Stomach smooth muscle (tissue), 2 donors: ENCODE measurements at regions not wholly inside any gene's neighbourhood (a gene's known extent, or its start where the extent isn't known, plus 50 kb on each side); places are given as distances from the start of the nearest gene placed in this dataset.

Experiments used
- H3K27ac ChIP-seq: one replicate; pipeline ENCODE4 v1.7.0; 2013; ENCODE audit warnings: mild to moderate bottlenecking, low read length, inconsistent platforms
- H3K27me3 ChIP-seq, 2 donors: one replicate each; pipeline ENCODE4 v1.7.0; 2013; ENCODE audit warnings: low read length in 2 of 2; ENCODE audit not compliant: insufficient read depth in 2 of 2, control insufficient read depth in 1 of 2
- H3K36me3 ChIP-seq, 2 donors: one replicate each; pipeline ENCODE4 v1.7.0; 2013; ENCODE audit warnings: low read length in 2 of 2; ENCODE audit not compliant: control insufficient read depth in 2 of 2, insufficient read depth in 2 of 2
- H3K4me1 ChIP-seq: one replicate; pipeline ENCODE4 v1.7.0; 2013; ENCODE audit warnings: low read length; ENCODE audit not compliant: control insufficient read depth, insufficient read depth
- H3K4me3 ChIP-seq, 2 donors: one replicate each; pipeline ENCODE4 v1.7.0; 2013; ENCODE audit warnings: low read length in 2 of 2
- H3K9ac ChIP-seq, 2 donors: one replicate each; pipeline ENCODE4 v1.7.0; 2013; ENCODE audit warnings: low read length in 2 of 2, mild to moderate bottlenecking in 1 of 2
- H3K9me3 ChIP-seq, 2 donors: one replicate each; pipeline ENCODE4 v1.7.0; 2013; ENCODE audit warnings: low read length in 2 of 2; ENCODE audit not compliant: control insufficient read depth in 2 of 2
- donor health status: healthy.
- donor health status: Pancreatic carcinoma.

DNA sequence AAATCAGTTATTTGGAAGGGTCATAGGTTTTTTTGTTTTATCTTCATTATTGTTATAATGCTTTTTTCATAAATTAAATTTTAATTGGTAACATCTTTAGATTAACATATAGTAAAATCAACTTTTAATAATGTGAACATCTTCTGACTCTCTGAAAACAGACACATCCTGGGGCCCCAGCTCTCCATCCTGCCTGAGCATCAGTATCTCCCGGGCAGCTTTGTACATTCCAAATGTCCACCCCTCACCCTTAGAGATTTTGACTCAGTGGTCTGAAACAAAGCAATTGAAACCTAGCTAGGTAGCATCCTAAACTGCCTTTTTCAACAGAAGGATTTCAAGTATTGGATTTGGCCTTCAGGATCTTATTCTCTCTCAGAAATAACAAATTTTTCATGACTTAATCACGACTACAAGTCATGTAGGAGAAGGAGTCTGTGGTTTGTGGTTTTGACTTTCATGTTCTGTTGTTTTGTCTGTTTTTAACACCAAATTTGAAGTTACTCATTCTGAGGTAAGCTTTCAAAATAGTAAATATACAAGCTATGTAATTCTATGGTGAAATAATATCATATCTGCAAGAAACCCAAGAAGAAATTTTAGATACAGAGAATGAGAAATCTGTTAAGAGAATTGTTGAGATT, 147.3 kb upstream of the UBE2E2 start:
- Histone ChIP-seq H3K27me3 (no peaks in the 10 kb centered on the region), H3K4me1 (no peaks in the 10 kb centered on the region), H3K9ac (no peak overlapping the region), H3K9me3 (no peaks in the 10 kb centered on the region), H3K27ac (no peak overlapping the region), H3K4me3 (no peak overlapping the region), H3K36me3 (no peaks in the 10 kb centered on the region)

GRCh38 chr3:23062582-23062981, 140.5 kb upstream of the UBE2E2 start:
- H3K4me1 ChIP-seq, result no peaks in the 10 kb centered on the region

GRCh38 chr3:23062982-23063381, 140.1 kb upstream of the UBE2E2 start:
- H3K4me3 ChIP-seq, result no peak overlapping the region
- H3K27me3 ChIP-seq, result no peaks in the 10 kb centered on the region
- H3K9ac ChIP-seq, result no peak overlapping the region
- no peaks in the 10 kb centered on the region for H3K36me3 ChIP-seq
- no peaks in the 10 kb centered on the region for H3K9me3 ChIP-seq
- H3K27ac ChIP-seq, result no peak overlapping the region
- H3K4me1 ChIP-seq, result no peaks in the 10 kb centered on the region

More at GRCh38 chr3:23062582-23062981, 140.5 kb upstream of the UBE2E2 start:
- no peak overlapping the region for H3K9ac ChIP-seq
- no peak overlapping the region for H3K4me3 ChIP-seq
- H3K9me3 ChIP-seq, result no peaks in the 10 kb centered on the region
- no peaks in the 10 kb centered on the region for H3K27me3 ChIP-seq
- no peak overlapping the region for H3K27ac ChIP-seq
- H3K36me3 ChIP-seq, result no peaks in the 10 kb centered on the region

DNA sequence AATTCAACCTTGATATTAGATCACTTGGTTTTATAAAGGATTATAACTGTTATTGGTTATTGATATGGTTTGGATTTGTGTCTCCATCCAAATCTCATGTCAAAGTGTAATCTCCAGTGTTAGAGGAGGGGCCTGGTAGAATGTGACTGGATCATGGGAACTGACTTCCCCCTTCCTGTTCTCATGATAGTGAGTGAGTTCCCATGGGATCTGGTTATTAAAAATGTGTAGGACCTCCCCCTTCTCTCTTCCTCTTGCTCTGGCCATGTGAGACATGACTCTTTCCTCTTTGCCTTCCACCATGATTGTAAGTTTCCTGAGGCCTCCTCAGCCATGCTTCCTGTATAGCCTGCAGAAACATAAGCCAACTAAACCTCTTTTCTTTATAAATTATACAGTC, 136.0 kb upstream of the UBE2E2 start:
- no peaks in the 10 kb centered on the region for H3K27me3 ChIP-seq
- no peak overlapping the region for H3K9ac ChIP-seq
- no peak overlapping the region for H3K4me3 ChIP-seq
- H3K36me3 ChIP-seq, result no peaks in the 10 kb centered on the region
- H3K27ac ChIP-seq, result no peak overlapping the region
- H3K4me1 ChIP-seq, result no peaks in the 10 kb centered on the region
- H3K9me3 ChIP-seq, result no peaks in the 10 kb centered on the region

- no peaks in the 10 kb centered on the region for H3K4me1 ChIP-seq
- no peak overlapping the region for H3K4me3 ChIP-seq
- H3K9me3 ChIP-seq, result no peaks in the 10 kb centered on the region
- H3K36me3 ChIP-seq, result no peaks in the 10 kb centered on the region
- H3K27me3 ChIP-seq, result no peaks in the 10 kb centered on the region
- H3K9ac ChIP-seq, result no peak overlapping the region
- H3K27ac ChIP-seq, result no peak overlapping the region
Observed at GRCh38 chr3:23068016-23068728, 135.0 kb upstream of the UBE2E2 start.

- no peak overlapping the region for H3K27ac ChIP-seq
- no peaks in the 10 kb centered on the region for H3K36me3 ChIP-seq
- no peaks in the 10 kb centered on the region for H3K27me3 ChIP-seq
- peaks cover 3% of the 10 kb centered on the region for H3K4me1 ChIP-seq
- H3K9ac ChIP-seq, result no peak overlapping the region
- H3K4me3 ChIP-seq, result no peak overlapping the region
- H3K9me3 ChIP-seq, result no peaks in the 10 kb centered on the region
Observed at GRCh38 chr3:23071296-23071695, 131.8 kb upstream of the UBE2E2 start.

GRCh38 chr3:23071758-23072157, 131.4 kb upstream of the UBE2E2 start:
- H3K4me3 ChIP-seq, result no peak overlapping the region
- no peaks in the 10 kb centered on the region for H3K36me3 ChIP-seq
- no peak overlapping the region for H3K27ac ChIP-seq
- H3K4me1 ChIP-seq, result peaks cover 3% of the 10 kb centered on the region
- no peaks in the 10 kb centered on the region for H3K9me3 ChIP-seq
- H3K9ac ChIP-seq, result no peak overlapping the region
- H3K27me3 ChIP-seq, result no peaks in the 10 kb centered on the region

DNA sequence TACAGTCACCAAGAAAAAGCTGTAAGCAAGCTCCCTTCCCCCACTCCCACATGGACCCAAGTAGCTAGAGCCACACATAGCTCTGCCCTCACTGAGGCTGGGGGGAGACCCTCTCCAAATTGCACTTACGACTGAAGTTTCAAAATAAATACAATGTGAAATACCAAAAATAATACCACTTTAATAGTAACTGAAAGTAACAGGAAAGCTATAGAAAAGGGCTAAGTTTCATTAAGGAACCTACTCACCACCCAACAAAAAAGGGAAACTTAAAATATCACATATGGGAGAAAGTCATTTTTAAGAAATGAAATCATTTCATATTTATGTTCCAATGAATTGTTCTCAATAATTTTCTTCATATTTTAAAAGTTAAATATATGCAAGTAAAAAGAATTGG, 130.4 kb upstream of the UBE2E2 start:
- no peak overlapping the region for H3K9ac ChIP-seq
- H3K4me3 ChIP-seq, result no peak overlapping the region
- no peaks in the 10 kb centered on the region for H3K27me3 ChIP-seq
- no peaks in the 10 kb centered on the region for H3K36me3 ChIP-seq
- no peaks in the 10 kb centered on the region for H3K9me3 ChIP-seq
- no peak overlapping the region for H3K27ac ChIP-seq
- H3K4me1 ChIP-seq, result peaks cover 3% of the 10 kb centered on the region

DNA sequence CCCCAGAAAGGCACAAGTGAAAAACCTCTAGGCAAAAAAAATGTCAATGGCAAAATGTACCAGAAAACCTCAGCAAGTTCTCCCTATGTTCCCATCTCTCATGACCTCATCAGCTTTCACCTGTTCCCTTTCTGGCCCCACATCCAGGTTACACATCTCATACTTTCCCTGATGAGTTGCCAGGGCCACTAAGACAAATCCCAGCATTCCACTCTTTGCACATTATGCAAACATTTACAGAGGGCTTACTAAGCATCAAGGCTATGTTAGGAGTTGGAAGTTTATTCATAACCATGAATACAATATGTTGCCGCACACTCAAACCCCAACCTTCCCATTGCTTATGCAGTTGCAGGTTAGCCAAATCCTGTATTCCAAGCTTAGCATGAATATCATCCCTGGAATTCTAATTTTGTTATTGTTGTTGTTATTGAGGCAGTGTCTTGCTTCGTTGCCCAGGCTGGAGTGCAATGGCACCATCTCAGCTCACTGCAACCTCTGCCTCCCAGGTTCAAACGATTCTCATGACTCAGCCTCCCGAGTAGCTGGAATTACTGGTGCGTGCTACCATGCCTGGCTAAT, 129.3 kb upstream of the UBE2E2 start:
- H3K27ac ChIP-seq, result no peak overlapping the region
- no peaks in the 10 kb centered on the region for H3K27me3 ChIP-seq
- H3K4me1 ChIP-seq, result peaks cover 3% of the 10 kb centered on the region
- H3K9me3 ChIP-seq, result no peaks in the 10 kb centered on the region
- H3K9ac ChIP-seq, result no peak overlapping the region
- no peaks in the 10 kb centered on the region for H3K36me3 ChIP-seq
- H3K4me3 ChIP-seq, result no peak overlapping the region

- H3K4me3 ChIP-seq, result no peak overlapping the region
- no peak overlapping the region for H3K27ac ChIP-seq
- H3K4me1 ChIP-seq, result peaks cover 3% of the 10 kb centered on the region
- no peaks in the 10 kb centered on the region for H3K36me3 ChIP-seq
- no peaks in the 10 kb centered on the region for H3K27me3 ChIP-seq
- no peaks in the 10 kb centered on the region for H3K9me3 ChIP-seq
- H3K9ac ChIP-seq, result no peak overlapping the region
Observed at GRCh38 chr3:23075496-23075895, 127.6 kb upstream of the UBE2E2 start.

DNA sequence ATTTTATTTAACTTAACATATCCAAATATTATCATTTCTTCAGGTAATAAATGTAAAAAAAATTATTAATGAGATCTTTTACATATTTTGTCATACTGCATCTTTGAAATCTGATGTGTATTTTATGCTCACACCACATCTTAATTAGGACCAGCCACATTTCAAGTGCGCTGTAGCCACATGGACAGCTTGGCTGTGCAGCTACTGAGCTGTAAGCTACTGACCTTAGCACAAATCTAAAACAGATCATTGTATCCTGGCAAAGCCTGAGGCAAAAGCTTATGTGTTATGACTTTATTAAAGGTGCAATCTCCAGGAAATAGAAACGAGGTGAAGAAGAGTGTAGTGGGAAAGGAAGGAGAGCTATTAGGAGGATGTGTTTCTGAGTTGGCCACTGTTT, 126.7 kb upstream of the UBE2E2 start:
- Histone ChIP-seq H3K4me1 (peaks cover 3% of the 10 kb centered on the region), H3K27me3 (no peaks in the 10 kb centered on the region), H3K36me3 (no peaks in the 10 kb centered on the region), H3K27ac (no peak overlapping the region), H3K9ac (no peak overlapping the region), H3K9me3 (no peaks in the 10 kb centered on the region), H3K4me3 (no peak overlapping the region)
